Mucosa of gallbladder (tissue), 1 donor: ENCODE measurements at regions not wholly inside any gene's neighbourhood (a gene's known extent, or its start where the extent isn't known, plus 50 kb on each side); places are given as distances from the start of the nearest gene placed in this dataset.

Experiments
- DNase-seq: peaks from one replicate; pipeline ENCODE4 v3.0.0-alpha.2; 2020; ENCODE audit warnings: low spot score
- donor health status: DM: no; HTN: no; CAD: no.

GRCh38 chr4:180483036-180483435, 1760.2 kb upstream of the TENM3 start:
- no peak for DNase-seq

GRCh38 chr4:180485407-180485806, 1757.8 kb upstream of the TENM3 start:
- DNase-seq = no peak

- no peak for DNase-seq
Measured at GRCh38 chr4:180486342-180486741, 1756.9 kb upstream of the TENM3 start.

GRCh38 chr4:180489787-180490186, 1753.4 kb upstream of the TENM3 start:
- DNase-seq = no peak

- no peak for DNase-seq
Measured at GRCh38 chr4:180491210-180491609, 1752.0 kb upstream of the TENM3 start.

- DNase-seq = no peak
Measured at GRCh38 chr4:180493299-180493698, 1749.9 kb upstream of the TENM3 start.

GRCh38 chr4:180500154-180500553, 1743.0 kb upstream of the TENM3 start:
- DNase-seq = no peak

GRCh38 chr4:180512801-180513475, 1730.3 kb upstream of the TENM3 start:
- no peak for DNase-seq

- no peak for DNase-seq
Measured at GRCh38 chr4:180518906-180519305, 1724.3 kb upstream of the TENM3 start.

GRCh38 chr4:180521181-180521580, 1722.0 kb upstream of the TENM3 start:
- no peak for DNase-seq

GRCh38 chr4:180525523-180526077, 1717.6 kb upstream of the TENM3 start:
- DNase-seq = no peak

GRCh38 chr4:180528003-180528402, 1715.2 kb upstream of the TENM3 start:
- DNase-seq = no peak

GRCh38 chr4:180530787-180531186, 1712.4 kb upstream of the TENM3 start:
- no peak for DNase-seq

GRCh38 chr4:180532691-180533090, 1710.5 kb upstream of the TENM3 start:
- no peak for DNase-seq

GRCh38 chr4:180538384-180539057, 1704.7 kb upstream of the TENM3 start:
- DNase-seq = no peak

GRCh38 chr4:180539284-180539683, 1703.9 kb upstream of the TENM3 start:
- no peak for DNase-seq

- no peak for DNase-seq
Measured at GRCh38 chr4:180541678-180542077, 1701.5 kb upstream of the TENM3 start.

GRCh38 chr4:180542445-180543100, 1700.6 kb upstream of the TENM3 start:
- no peak for DNase-seq

GRCh38 chr4:180550106-180550505, 1693.1 kb upstream of the TENM3 start:
- DNase-seq = no peak

- DNase-seq = no peak
Measured at GRCh38 chr4:180557348-180557747, 1685.9 kb upstream of the TENM3 start.

GRCh38 chr4:180557950-180558349, 1685.3 kb upstream of the TENM3 start:
- no peak for DNase-seq

- no peak for DNase-seq
Measured at GRCh38 chr4:180558427-180558826, 1684.8 kb upstream of the TENM3 start.

GRCh38 chr4:180560896-180561295, 1682.3 kb upstream of the TENM3 start:
- no peak for DNase-seq
